ENCODE measurements at regions not wholly inside any gene's neighbourhood (a gene's known extent, or its start where the extent isn't known, plus 50 kb on each side); places are given as distances from the start of the nearest gene placed in this dataset.

DNA sequence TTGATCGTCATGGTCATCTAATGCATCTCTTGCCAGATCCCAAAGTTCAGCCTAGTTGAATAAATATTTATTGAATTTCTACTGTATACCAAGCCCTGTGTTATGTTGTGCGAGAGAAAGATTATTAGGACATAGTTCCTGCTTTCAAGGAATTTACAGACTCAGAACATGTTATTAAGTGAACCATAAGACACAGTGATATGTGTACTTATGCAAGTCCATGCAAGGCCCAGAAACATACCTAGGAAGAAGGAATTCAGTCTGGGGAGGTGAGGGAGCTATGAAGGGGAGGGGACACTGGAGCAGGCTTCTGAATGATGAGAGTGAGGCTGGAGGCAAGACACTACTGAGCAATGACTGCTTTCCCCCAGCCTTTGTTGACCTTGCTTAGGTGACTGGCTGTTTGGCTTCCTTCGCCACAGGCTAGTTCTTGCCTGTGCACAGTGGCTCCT is 81.4 kb downstream of the ACAA2 start:
- no peak overlapping the region for H3K4me2 ChIP-seq (ENCODE audit: low read length)
- no peak for TF ChIP-seq POLR2AphosphoS5 (IDR thresholded peaks at IDR 0.05; ENCODE audit: low read depth, low read length)
- TF ChIP-seq CBX3 (IDR thresholded peaks at IDR 0.05; ENCODE audit: low read depth), result no peak
- no peak for TF ChIP-seq TCF7L2 (IDR thresholded peaks at IDR 0.05; ENCODE audit: borderline replicate concordance, extremely low read depth, insufficient read depth, insufficient read length)
- no peak for TF ChIP-seq FOSL1 (IDR thresholded peaks at IDR 0.05; ENCODE audit: low read depth)
- no peak for TF ChIP-seq EZH2 (IDR thresholded peaks at IDR 0.05)
- no peak for TF ChIP-seq POLR2A (IDR thresholded peaks at IDR 0.05; ENCODE audit: borderline replicate concordance, extremely low read depth, insufficient read depth, insufficient read length)
- no peak for TF ChIP-seq ZFX (IDR thresholded peaks at IDR 0.05)
- TF ChIP-seq YY1 (IDR thresholded peaks at IDR 0.05; ENCODE audit: extremely low read depth, insufficient replicate concordance, low read depth, low read length), result no peak
- TF ChIP-seq, protein P1, sequence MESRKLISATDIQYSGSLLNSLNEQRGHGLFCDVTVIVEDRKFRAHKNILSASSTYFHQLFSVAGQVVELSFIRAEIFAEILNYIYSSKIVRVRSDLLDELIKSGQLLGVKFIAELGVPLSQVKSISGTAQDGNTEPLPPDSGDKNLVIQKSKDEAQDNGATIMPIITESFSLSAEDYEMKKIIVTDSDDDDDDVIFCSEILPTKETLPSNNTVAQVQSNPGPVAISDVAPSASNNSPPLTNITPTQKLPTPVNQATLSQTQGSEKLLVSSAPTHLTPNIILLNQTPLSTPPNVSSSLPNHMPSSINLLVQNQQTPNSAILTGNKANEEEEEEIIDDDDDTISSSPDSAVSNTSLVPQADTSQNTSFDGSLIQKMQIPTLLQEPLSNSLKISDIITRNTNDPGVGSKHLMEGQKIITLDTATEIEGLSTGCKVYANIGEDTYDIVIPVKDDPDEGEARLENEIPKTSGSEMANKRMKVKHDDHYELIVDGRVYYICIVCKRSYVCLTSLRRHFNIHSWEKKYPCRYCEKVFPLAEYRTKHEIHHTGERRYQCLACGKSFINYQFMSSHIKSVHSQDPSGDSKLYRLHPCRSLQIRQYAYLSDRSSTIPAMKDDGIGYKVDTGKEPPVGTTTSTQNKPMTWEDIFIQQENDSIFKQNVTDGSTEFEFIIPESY (IDR thresholded peaks at IDR 0.05; ENCODE audit: extremely low read depth, insufficient replicate concordance, low read length), result no peak
- TF ChIP-seq SRF (IDR thresholded peaks at IDR 0.05; ENCODE audit: low read depth), result no peak
- TF ChIP-seq, protein P2, sequence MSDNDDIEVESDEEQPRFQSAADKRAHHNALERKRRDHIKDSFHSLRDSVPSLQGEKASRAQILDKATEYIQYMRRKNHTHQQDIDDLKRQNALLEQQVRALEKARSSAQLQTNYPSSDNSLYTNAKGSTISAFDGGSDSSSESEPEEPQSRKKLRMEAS (IDR thresholded peaks at IDR 0.05), result no peak
- TF ChIP-seq SP1 (IDR thresholded peaks at IDR 0.05; ENCODE audit: low read depth), result no peak
- TF ChIP-seq EZH2phosphoT487 (IDR thresholded peaks at IDR 0.05; ENCODE audit: borderline replicate concordance), result no peak
- TF ChIP-seq, protein P3, sequence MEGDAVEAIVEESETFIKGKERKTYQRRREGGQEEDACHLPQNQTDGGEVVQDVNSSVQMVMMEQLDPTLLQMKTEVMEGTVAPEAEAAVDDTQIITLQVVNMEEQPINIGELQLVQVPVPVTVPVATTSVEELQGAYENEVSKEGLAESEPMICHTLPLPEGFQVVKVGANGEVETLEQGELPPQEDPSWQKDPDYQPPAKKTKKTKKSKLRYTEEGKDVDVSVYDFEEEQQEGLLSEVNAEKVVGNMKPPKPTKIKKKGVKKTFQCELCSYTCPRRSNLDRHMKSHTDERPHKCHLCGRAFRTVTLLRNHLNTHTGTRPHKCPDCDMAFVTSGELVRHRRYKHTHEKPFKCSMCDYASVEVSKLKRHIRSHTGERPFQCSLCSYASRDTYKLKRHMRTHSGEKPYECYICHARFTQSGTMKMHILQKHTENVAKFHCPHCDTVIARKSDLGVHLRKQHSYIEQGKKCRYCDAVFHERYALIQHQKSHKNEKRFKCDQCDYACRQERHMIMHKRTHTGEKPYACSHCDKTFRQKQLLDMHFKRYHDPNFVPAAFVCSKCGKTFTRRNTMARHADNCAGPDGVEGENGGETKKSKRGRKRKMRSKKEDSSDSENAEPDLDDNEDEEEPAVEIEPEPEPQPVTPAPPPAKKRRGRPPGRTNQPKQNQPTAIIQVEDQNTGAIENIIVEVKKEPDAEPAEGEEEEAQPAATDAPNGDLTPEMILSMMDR (IDR thresholded peaks at IDR 0.05 in 2 of 3, conservative IDR thresholded peaks at IDR 0.05 in 1 of 3; ENCODE audit: borderline replicate concordance in 1 of 3, insufficient read depth in 1 of 3, low read depth in 2 of 3, low read length in 2 of 3), result no peak
- CTCF ChIA-PET, result interaction anchor here (0.8 kb wide), 1 partner anchor 8 kb away, joined by 3 read pairs; no protein-coding TSS in a partner anchor

More for the DNA sequence above, 81.4 kb downstream of the ACAA2 start:
- Histone ChIP-seq H3K36me3 (ENCODE audit: control insufficient read depth in 1 of 2, insufficient read depth in 2 of 2, low read length in 2 of 2) (no peaks in the 10 kb centered on the region), H3K4me1 (ENCODE audit: control insufficient read depth in 1 of 2, insufficient read depth in 2 of 2, low read length in 2 of 2) (peaks cover 8 to 10% of the 10 kb centered on the region in 2 experiments; a peak in 3 of 4 replicates), H3K4me3 (replicated peaks in 1 of 2; ENCODE audit: low read depth in 1 of 2, low read length in 2 of 2) (no peak overlapping the region), H3K79me2 (ENCODE audit: insufficient read depth, low read length) (no peaks in the 10 kb centered on the region), H2AFZ (ENCODE audit: low read depth, low read length, poor library complexity, severe bottlenecking) (no peak overlapping the region), H3K9me2 (ENCODE audit: insufficient read depth) (no peaks in the 10 kb centered on the region), H3K27me3 (ENCODE audit: insufficient read depth, low read length) (no peaks in the 10 kb centered on the region), H4K20me1 (ENCODE audit: insufficient read depth) (no peaks in the 10 kb centered on the region), H3K9me3 (ENCODE audit: control insufficient read depth in 1 of 2, insufficient read depth in 1 of 2, low read depth in 1 of 2, low read length in 2 of 2) (no peaks in the 10 kb centered on the region), H3K27ac (ENCODE audit: low read depth, low read length) (no peak overlapping the region), H3K9ac (ENCODE audit: low read length) (no peak overlapping the region)
- ChIA-PET POLR2A (no interaction called here), RAD21 (ENCODE audit: low non-redundant PET in 1 of 2, low total read pairs in 2 of 2, uncharacterized antibody in 2 of 2, unreplicated experiment in 2 of 2) (interaction anchor here in 1 of 2 experiments (0.6 kb wide), 1 partner anchor 272 kb away, joined by 3 read pairs; no protein-coding TSS in a partner anchor)
- ATAC-seq (no peak), DNase-seq (ENCODE audit: low read depth, low spot score) (no peak)
- intact Hi-C loops (cut with micrococcal nuclease), result no loop called here
- no TSS peak for BruUV-seq (replicated peaks)
